Spinal cord (tissue), 9 donors: ENCODE measurements at regions not wholly inside any gene's neighbourhood (a gene's known extent, or its start where the extent isn't known, plus 50 kb on each side); places are given as distances from the start of the nearest gene placed in this dataset.
"Not testable (repeated sequence)": the region's sequence is repeated elsewhere in the genome, so short reads cannot be mapped to it uniquely, and the experiment has no call there.

Experiments
- DNase-seq, 6 donors: peaks; one replicate each; pipeline versions ENCODE4 v3.0.0 to v3.0.0-alpha.2; 2013 to 2015; ENCODE audit warnings: low spot score in 6 of 6, low read depth in 4 of 6
- H3K27ac ChIP-seq: one replicate; pipeline ENCODE4 v1.5.1; 2013; ENCODE audit warnings: low read depth, low read length, control low read depth
- H3K27me3 ChIP-seq: one replicate; pipeline ENCODE4 v1.6.1; 2013; ENCODE audit warnings: low read length; ENCODE audit not compliant: control insufficient read depth, insufficient read depth
- H3K36me3 ChIP-seq: one replicate; pipeline ENCODE4 v1.6.1; 2013; ENCODE audit warnings: low read length; ENCODE audit not compliant: control insufficient read depth, insufficient read depth
- H3K4me1 ChIP-seq: one replicate; pipeline ENCODE4 v1.6.1; 2013; ENCODE audit warnings: low read length; ENCODE audit not compliant: control insufficient read depth, insufficient read depth
- H3K4me3 ChIP-seq: one replicate; pipeline ENCODE4 v1.5.1; 2013; ENCODE audit warnings: low read depth, low read length, control low read depth
- H3K9me3 ChIP-seq: one replicate; pipeline ENCODE4 v1.6.1; 2013; ENCODE audit warnings: low read length; ENCODE audit not compliant: control insufficient read depth, insufficient read depth
- WGBS: methylation state at CpG from one replicate; pipeline ENCODE4 v1.1.5; 2013; ENCODE audit warnings: missing lambda C conversion rate; ENCODE audit not compliant: insufficient coverage; 5-methylcytosine and 5-hydroxymethylcytosine counted together
- donor health status: healthy.

- H3K27ac ChIP-seq: no peak overlapping the region
- WGBS: 64% methylated on average over 5 of the region's 8 CpGs
- H3K36me3 ChIP-seq: no peaks in the 10 kb centered on the region
- H3K4me1 ChIP-seq: no peaks in the 10 kb centered on the region
- H3K27me3 ChIP-seq: no peaks in the 10 kb centered on the region
- H3K4me3 ChIP-seq: no peak overlapping the region
- H3K9me3 ChIP-seq: no peaks in the 10 kb centered on the region
- DNase-seq: peak in 2 of 6 donors; percentile 56 to 88
Measured at GRCh38 chr10:25815999-25816768, 117.8 kb upstream of the MYO3A start.

DNA sequence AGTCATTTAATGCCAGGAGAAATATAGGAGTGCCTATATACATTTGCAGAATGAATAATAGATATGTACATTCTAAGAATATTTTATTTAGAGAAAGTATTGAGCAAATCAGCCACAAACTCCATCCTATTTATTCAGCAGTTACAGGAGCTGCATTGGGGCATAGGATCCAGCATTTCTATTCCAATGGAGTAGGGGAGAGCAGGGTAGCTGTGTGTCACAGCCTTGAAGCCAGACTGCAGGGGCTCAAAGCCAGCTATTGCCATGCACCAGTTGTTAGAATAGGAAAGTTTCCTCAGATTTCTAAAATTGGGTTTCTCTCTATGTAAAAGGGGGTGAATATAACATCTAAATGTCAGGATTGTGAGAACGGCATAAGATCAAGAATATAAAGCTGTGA, 116.8 kb upstream of the MYO3A start:
- H3K27ac ChIP-seq: no peak overlapping the region

GRCh38 chr10:25818751-25819150, 115.3 kb upstream of the MYO3A start:
- DNase-seq: peak in 1 of 6 donors; percentile 88
- Histone ChIP-seq H3K27me3 (no peaks in the 10 kb centered on the region), H3K4me3 (no peak overlapping the region), H3K9me3 (no peaks in the 10 kb centered on the region), H3K27ac (no peak overlapping the region), H3K36me3 (no peaks in the 10 kb centered on the region), H3K4me1 (no peaks in the 10 kb centered on the region)
- WGBS: 53% methylated on average over 9 of the region's 9 CpGs

More for the DNA sequence above, 116.8 kb upstream of the MYO3A start:
- no peaks in the 10 kb centered on the region for H3K9me3 ChIP-seq
- H3K4me1 ChIP-seq: no peaks in the 10 kb centered on the region
- WGBS: no CpG with 5 or more reads among the region's 1 CpG
- H3K4me3 ChIP-seq: no peak overlapping the region
- DNase-seq: peak in 2 of 6 donors; percentile 31 to 62
- H3K36me3 ChIP-seq: no peaks in the 10 kb centered on the region
- H3K27me3 ChIP-seq: no peaks in the 10 kb centered on the region

- Histone ChIP-seq H3K4me3 (no peak overlapping the region), H3K27ac (no peak overlapping the region)
- WGBS: no CpG with 5 or more reads among the region's 2 CpGs
Measured at GRCh38 chr10:25820472-25820871, 113.6 kb upstream of the MYO3A start.

DNA sequence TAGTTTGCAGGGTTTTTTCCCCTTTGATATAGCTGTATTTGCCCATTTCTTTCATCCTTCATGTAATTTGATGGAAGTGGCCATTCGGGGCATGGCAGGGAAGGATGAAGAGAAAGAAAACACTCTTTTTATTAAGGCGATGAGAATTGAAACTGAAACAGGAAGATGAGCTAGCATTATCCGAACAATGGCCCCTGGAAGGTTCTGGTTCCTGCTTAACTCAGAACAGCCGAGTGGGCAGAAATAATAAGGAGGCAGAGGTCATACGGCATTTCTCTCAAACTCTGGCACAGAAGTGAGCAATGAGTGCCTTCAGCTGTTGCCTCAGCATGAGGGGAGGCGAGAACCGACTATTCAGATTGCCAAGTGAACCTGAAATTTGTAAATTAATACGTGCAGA, 113.2 kb upstream of the MYO3A start:
- Histone ChIP-seq H3K27me3 (no peaks in the 10 kb centered on the region), H3K36me3 (no peaks in the 10 kb centered on the region), H3K27ac (no peak overlapping the region), H3K4me1 (no peaks in the 10 kb centered on the region), H3K9me3 (no peaks in the 10 kb centered on the region), H3K4me3 (no peak overlapping the region)
- WGBS: 51% methylated on average over 7 of the region's 8 CpGs
- peak in 2 of 6 donors; percentile 28 to 43 for DNase-seq

More at GRCh38 chr10:25820472-25820871, 113.6 kb upstream of the MYO3A start:
- Histone ChIP-seq H3K4me1 (no peaks in the 10 kb centered on the region), H3K9me3 (no peaks in the 10 kb centered on the region), H3K36me3 (no peaks in the 10 kb centered on the region), H3K27me3 (no peaks in the 10 kb centered on the region)
- DNase-seq: no peak

DNA sequence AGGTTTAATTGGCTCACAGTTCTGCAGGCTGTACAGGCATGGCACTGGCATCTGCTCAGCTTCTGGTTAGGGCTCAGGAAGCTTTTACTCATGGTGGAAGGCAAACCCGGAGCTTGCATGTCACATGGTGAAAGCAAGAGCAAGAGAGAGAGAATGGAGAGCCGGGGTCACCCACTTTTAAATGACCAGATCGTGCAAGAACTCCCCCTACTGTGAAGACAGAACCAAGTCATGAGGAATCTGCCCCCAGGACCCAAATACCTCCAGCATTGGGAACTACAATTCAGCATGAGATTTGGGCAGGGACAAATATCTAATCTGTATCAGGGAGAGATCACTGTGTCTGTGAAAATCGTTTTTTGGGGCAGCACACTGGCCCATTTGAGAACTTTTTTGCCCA, 110.0 kb upstream of the MYO3A start:
- no peaks in the 10 kb centered on the region for H3K4me1 ChIP-seq
- H3K9me3 ChIP-seq: no peaks in the 10 kb centered on the region
- no peak for DNase-seq
- H3K27ac ChIP-seq: no peak overlapping the region
- WGBS: 44% methylated on average over 2 of the region's 4 CpGs
- no peaks in the 10 kb centered on the region for H3K36me3 ChIP-seq
- no peaks in the 10 kb centered on the region for H3K27me3 ChIP-seq
- H3K4me3 ChIP-seq: no peak overlapping the region

- Histone ChIP-seq H3K36me3 (no peaks in the 10 kb centered on the region), H3K4me3 (no peak overlapping the region), H3K27ac (no peak overlapping the region), H3K9me3 (no peaks in the 10 kb centered on the region), H3K27me3 (no peaks in the 10 kb centered on the region), H3K4me1 (no peaks in the 10 kb centered on the region)
- WGBS: no CpG with 5 or more reads among the region's 4 CpGs
- no peak for DNase-seq
Measured at GRCh38 chr10:25828475-25828874, 105.6 kb upstream of the MYO3A start.

DNA sequence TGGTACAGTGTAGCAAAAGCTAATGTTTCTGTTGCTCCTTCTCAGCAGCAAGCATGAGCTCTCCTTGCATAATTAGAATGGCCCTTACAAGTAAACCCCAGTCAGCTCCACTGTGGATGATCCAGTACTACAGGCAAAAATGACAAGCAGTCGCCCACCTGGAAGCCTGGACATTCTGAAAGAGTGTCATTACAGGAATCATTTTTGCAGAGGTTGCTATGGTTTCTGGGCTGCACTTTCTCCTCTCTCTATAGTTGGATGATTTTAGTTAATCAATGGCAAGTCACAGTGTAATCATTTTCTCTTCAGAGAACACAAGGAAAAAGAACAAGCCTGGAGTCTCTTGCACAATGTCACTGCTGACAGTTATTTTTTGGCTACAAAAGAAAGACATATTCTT, 102.9 kb upstream of the MYO3A start:
- no peak overlapping the region for H3K4me3 ChIP-seq
- no peaks in the 10 kb centered on the region for H3K27me3 ChIP-seq
- H3K4me1 ChIP-seq: no peaks in the 10 kb centered on the region
- no peaks in the 10 kb centered on the region for H3K9me3 ChIP-seq
- 33% methylated on average over 1 of the region's 1 CpG for WGBS
- H3K36me3 ChIP-seq: no peaks in the 10 kb centered on the region
- no peak overlapping the region for H3K27ac ChIP-seq
- DNase-seq: peak in 1 of 6 donors; percentile 61

DNA sequence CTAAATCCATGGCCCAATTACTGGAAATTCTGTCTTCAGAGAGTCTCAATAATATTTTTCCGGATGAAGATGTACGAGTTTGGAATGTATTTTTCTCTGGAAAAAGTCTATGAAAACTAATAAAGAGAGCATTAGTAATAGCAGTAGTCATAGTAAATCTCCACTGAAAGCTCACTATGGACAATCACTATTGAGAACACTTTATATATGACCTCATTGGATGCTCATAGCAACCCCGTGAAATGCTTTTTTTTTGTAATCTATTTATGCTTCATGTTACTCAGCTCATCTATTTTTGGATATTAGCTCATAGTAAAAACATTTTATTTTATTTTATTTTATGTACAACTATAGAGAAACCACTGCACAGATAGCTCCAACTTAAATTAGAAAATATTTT, 94.3 kb upstream of the MYO3A start:
- Histone ChIP-seq H3K9me3 (no peaks in the 10 kb centered on the region), H3K27ac (no peak overlapping the region), H3K4me3 (no peak overlapping the region), H3K4me1 (no peaks in the 10 kb centered on the region), H3K36me3 (no peaks in the 10 kb centered on the region), H3K27me3 (no peaks in the 10 kb centered on the region)
- WGBS: no CpG with 5 or more reads among the region's 3 CpGs
- no peak for DNase-seq

GRCh38 chr10:25840875-25841274, 93.2 kb upstream of the MYO3A start:
- not testable (repeated sequence) for H3K9me3 ChIP-seq, H3K36me3 ChIP-seq, H3K4me3 ChIP-seq, H3K27me3 ChIP-seq, H3K4me1 ChIP-seq, DNase-seq, H3K27ac ChIP-seq
- no CpG with 5 or more reads among the region's 3 CpGs for WGBS
